IPS-18c (cell line): ENCODE measurements at regions not wholly inside any gene's neighbourhood (a gene's known extent, or its start where the extent isn't known, plus 50 kb on each side); places are given as distances from the start of the nearest gene placed in this dataset.
"Not testable (repeated sequence)": the region's sequence is repeated elsewhere in the genome, so short reads cannot be mapped to it uniquely, and the experiment has no call there.

Experiments used
- H3K4me3 ChIP-seq: 2 replicates; pipeline ENCODE4 v1.7.0; 2013; ENCODE audit warnings: low read depth, mild to moderate bottlenecking, low read length, moderate library complexity; ENCODE audit not compliant: insufficient read depth
- H3K9me3 ChIP-seq: one replicate; pipeline ENCODE4 v1.6.1; 2013; ENCODE audit warnings: mild to moderate bottlenecking, low read length, moderate library complexity; ENCODE audit not compliant: control insufficient read depth, insufficient read depth

DNA sequence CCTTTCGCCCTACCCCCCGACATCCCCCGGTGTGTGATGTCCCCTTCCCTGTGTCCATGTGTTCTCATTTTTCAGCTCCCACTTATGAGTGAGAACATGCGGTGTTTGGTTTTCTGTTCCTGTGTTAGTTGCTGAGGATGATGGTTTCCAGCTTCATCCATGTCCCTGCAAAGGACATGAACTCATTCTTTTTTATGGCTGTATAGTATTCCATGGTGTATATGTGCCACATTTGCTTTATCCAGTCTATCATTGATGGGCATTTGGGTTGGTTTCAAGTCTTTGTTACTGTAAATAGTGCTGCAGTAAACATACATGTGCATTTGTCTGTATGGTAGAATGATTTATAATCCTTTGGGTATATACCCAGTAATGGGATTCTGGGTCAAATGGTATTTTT, 392.1 kb downstream of the UTRN start:
- not testable (repeated sequence) for H3K9me3 ChIP-seq, H3K4me3 ChIP-seq

DNA sequence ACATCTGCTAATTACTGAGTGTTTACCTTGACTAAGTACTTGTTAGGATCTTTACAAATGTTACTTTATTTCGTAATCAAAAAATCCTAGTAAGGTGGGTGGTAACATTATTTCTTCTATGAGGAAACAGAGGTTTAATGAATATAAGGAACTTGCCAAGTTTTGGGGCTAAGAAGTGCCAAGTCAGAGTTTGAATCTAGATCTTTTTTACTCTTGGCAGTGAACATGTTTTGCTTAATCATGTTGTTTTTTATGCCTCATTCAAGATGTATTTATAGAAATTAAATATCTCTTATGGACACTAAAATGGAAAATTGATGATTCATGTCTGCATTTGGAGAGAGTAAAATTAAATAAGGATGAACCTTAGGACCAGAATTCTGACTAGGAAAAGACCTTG, 393.7 kb downstream of the UTRN start:
- Histone ChIP-seq H3K4me3 (no peak overlapping the region), H3K9me3 (no peaks in the 10 kb centered on the region)

DNA sequence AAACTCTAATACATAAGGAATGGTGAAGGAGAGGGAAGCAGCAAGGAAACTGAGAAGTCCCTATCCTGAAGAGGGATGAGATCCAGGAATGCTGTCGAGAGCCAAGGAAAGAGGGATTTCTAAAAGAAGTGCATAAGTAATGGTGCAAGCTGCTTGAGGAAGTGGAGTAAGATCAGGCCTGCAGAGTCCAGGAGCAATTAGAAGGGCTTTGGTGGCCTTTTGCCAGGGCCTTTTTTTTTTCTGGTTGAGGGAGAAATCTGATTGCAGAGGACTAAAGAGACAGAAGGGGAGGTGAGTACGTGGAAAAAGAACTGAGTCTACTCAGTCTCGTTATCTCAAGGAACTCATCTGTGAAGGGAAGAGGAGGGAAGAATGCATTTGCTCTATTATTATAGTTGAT, 396.2 kb downstream of the UTRN start:
- Histone ChIP-seq H3K9me3 (no peaks in the 10 kb centered on the region), H3K4me3 (no peak overlapping the region)

DNA sequence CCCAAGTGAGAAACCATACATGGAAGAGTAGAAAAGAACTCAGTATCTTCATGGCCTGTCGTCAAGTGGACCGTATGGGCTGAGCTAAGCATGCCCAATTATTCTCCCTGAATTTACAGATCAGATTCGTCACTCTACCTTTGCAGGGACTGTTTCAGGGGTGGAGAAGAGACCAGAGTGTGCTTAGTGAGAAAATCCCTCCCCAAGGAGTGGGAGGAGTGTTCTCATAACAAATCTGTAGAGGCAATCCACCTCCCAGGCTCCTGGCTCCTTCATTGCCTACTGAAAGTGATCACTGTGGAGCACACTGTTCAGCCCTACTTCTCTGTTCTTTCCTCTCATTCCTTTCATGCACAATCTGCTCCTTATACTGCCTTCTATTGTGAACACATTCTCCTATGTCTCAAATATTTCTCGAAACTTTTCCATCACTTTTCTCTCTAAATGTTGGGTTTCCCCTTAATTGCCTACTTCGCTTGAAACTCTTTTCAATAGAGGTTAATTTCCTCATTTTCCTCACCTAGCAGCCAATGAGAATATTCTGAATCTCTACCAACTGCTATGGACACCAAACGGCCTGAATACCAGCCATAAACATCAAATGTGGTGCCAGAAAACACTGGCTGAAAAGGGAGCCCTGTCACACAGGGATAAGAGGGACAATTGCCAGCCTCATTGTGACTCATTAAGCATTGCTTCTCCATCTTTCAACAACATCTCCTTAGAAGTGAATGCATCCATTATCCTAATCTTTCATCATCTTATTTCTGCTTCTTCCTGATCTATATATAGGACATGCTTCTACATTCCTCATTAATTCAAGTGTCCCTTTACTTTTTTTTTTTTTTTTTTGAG, 398.3 kb downstream of the UTRN start:
- Histone ChIP-seq H3K9me3 (no peaks in the 10 kb centered on the region), H3K4me3 (no peak overlapping the region)

DNA sequence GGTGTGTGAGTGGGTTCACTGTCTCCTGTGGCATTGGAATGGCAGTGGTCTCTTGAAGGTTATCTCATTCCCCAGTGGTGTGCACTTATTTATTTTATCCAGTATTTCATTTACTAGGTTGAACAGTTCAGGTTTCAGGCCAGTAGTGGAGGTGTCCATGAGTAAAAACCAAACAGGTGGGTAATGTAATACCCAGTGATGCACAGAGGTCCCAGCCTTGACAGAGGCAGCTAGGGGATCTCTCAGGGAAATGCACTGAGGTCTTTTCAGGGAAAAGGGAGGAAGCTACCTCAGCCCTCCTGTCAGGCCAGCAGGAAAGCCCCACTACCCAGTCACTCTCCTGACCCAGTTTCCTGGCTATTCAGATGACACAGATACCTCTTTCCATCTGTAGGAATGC, 403.6 kb downstream of the UTRN start:
- Histone ChIP-seq H3K9me3 (no peaks in the 10 kb centered on the region), H3K4me3 (no peak overlapping the region)

DNA sequence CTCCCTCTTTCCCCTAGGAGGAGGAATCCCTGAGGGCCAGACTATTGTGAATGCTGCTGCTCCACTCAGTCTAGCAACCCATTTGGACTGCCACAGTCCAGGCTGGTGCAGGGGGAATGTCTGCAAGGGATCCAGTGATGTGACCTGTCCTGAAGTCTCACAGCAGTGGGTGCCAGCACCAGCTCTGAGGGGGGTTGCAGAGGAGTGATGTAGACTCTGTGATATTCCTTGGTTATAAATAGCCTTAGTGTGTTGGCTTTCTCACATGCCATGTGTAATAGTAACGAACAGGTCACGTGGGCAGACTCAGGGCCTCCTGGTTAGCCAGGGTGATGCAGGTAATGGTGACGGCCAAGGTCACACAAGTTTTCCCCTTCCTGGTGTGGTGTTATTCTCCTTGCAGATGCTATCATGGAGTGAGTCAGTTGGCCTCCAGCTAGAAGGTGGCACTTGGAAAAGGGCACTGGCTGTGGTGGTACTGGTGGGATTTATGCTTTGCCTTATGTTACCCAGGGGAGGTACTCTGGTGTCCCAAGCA, 404.4 kb downstream of the UTRN start:
- Histone ChIP-seq H3K9me3 (no peaks in the 10 kb centered on the region), H3K4me3 (no peak overlapping the region; the same call in 1 of the 2 replicates)

DNA sequence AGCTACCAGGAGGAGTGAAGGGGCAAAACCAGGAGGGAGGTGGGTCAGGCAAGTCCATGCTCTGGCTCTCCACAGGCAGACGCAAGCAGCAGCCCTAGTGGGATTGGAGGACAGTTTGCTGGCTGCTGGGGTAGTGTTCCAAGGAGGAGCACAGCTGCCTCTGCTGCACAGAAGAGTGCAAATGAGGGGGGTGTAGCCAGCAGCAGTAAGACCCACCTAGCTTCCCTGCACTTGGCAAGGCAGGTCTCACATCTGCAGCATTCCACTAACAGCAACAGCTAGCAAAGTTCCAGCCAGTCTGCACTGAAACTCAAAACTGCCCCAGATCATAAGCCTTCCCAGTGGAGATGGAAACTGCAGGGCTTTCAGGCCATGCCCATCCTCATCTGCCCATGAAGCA, 405.0 kb downstream of the UTRN start:
- Histone ChIP-seq H3K4me3 (no peak overlapping the region), H3K9me3 (no peaks in the 10 kb centered on the region)

DNA sequence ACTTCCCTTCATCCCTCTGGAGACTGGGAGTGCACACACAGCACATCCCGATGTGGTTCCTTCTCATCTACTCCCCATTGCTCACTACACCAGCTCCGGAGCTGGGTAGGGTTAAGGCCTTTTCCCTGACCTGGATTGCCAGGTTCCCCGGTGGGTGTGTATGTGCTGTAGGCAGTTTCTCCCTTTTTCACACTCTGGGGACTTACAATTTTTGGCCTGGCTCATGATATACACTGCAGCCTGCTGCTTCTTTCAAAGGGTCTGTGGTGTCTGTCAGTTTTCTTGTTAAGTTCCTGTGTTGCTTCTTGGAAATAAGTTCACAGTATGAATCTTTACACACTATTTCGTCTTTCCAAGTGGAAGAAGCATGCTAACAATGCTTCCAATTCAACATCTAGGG, 405.5 kb downstream of the UTRN start:
- no peak overlapping the region for H3K4me3 ChIP-seq

DNA sequence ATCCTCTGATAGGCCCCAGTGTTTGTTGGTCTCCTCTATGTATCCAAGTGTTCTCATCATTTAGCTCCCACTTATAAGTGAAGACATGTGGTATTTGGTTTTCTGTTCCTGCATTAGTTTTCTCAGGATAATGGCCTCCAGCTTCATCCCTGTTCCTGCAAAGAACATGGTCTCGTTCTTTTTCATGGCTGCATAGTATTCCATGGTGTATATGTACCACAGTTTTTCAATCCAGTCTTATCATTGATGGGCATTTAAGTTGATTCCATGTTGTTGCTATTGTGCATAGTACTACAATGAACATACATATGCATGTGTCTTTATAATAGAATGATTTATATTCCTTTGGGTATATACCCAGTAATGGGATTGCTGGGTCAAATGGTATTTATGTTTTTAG, 406.9 kb downstream of the UTRN start:
- H3K9me3 ChIP-seq, H3K4me3 ChIP-seq: not testable (repeated sequence)

More for the DNA sequence above, 405.5 kb downstream of the UTRN start:
- H3K9me3 ChIP-seq: no peaks in the 10 kb centered on the region

DNA sequence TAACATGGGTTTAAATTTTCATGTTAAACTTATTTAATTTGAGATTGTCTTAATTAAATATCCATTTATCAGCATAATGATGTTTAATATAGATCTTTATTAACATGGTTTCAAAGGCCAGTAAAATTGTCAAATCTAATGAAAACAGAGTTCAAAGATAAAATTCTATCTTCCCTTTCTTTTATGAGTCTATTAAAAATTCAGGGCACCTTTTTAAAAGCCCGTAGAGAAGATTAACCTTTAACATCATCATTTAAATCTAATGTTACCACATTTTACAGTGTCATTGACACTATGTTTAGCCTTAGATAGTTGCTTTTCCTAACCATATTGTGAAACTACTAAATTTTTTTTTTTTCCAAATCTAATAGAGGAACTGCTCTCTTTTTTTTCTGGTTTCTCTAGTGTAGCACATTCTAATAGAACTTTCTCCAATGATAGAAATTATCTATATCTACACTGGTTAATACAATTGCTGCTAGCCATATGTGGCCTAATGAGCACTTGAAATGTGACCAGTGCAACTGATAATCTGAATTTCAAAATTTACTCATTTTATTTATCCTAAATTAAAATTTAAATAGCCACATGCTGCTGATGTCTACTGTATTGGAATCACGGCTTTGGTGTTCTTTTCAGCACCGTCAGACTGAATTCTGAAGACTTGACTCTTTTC, 410.9 kb downstream of the UTRN start:
- H3K9me3 ChIP-seq: no peaks in the 10 kb centered on the region
- H3K4me3 ChIP-seq: no peak overlapping the region

DNA sequence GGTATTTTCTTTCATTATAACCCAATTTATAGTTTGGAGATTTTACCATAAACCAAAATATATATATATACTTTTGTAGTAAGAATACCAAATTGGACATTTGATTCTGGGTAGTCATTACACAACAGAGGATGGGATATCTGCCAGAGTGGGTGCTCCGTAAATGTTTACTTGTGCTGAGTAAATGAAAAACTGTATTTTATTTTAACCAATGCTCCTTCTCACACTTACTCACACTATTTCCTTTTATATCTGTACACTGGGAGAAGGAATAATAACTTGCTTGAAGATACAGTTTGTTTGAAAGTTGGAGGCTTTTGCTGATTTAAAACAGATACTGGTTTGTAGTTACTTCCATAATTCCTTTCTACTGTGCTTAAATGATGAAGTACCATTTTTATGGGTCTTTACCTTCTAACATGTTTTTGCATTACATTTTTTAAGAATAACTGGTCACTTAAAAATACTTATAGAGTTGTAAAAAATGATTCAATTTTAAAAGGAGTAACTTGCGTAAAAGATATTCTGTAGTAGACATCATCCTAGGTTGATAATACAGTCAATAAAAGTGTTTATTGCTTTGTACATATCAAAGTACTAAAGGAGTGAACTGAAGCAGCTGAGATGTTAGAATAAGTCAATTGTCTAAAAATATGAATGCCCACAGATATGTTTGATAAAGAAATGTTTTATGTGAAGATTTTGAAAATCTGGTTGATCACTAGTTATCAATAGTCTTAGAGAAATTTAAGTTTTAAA, 411.7 kb downstream of the UTRN start:
- Histone ChIP-seq H3K4me3 (no peak overlapping the region), H3K9me3 (no peaks in the 10 kb centered on the region)

DNA sequence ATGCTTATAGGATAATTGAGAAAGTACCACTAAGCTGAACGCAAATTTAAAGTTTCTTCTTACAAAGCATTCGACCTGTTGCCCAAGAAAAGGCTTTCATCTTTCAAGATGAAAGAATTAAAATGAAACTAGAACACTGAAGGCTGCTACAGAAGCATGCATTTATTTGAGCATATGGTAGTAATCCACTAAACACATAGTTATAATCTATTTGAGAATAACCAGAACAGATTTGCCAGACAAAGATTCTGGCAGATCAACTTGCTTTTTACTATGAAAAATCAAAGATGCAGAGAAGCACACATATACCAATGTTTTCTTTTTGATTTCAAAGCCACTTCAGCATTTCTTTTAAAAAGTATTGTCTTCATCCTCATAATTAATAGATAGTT, 412.2 kb downstream of the UTRN start:
- no peak overlapping the region for H3K4me3 ChIP-seq
- H3K9me3 ChIP-seq: no peaks in the 10 kb centered on the region

DNA sequence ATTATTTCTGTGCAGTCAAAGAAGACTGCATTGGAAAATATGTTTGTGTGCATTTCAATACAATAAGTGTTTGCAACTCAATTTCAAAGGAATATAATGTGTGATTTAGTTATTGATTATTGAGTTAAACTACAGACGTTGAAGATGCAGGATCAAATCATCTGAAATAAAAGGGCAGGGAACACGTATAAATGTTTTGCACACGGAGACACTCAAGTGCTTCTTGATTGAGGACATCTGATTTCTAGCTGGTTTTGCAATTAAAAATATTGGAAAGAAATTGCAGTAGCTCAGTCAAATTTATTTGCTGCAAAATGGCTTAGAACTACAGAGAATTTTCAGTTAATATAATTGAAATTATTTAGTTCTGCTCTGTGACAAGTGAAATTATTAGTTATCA, 412.7 kb downstream of the UTRN start:
- no peak overlapping the region for H3K4me3 ChIP-seq
- no peaks in the 10 kb centered on the region for H3K9me3 ChIP-seq

DNA sequence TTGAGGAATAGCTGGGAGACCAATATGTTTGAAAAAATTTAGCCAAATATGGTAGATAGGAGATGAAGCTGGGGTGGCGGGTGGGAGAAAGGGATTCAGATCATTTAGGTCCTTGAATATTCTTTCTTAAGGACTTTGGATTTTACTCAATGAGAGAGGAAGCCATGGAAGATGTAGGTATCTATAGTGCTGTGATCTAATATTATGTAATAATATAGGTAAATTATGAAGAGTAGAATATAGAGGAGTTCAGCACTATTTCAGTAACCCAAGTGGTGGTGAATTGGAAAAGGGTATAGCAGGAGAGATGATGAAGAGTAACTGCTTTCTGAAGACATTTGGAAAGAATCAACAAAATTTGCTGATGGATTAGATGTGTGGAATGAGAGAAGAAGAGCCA, 417.6 kb downstream of the UTRN start:
- Histone ChIP-seq H3K4me3 (no peak overlapping the region), H3K9me3 (no peaks in the 10 kb centered on the region)

DNA sequence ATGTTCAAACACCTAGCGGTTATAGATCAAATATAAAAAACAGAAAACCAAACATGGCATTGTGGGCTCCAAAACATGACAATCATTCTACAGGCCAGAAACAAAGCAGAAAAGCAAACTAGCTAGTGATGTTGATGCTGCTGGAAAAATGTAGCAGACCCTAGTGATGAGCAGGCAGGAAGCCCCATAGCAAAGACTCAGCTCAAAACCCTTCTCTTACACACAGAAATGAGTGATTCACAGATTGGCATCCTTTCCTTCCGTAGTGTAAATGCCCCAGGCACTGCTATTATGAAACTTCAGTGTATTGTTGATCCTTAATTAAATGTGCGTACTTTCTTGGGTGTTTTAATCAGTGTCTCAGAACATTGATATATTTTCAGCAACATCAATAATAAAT, 425.1 kb downstream of the UTRN start:
- H3K4me3 ChIP-seq: no peak overlapping the region
- H3K9me3 ChIP-seq: no peaks in the 10 kb centered on the region

DNA sequence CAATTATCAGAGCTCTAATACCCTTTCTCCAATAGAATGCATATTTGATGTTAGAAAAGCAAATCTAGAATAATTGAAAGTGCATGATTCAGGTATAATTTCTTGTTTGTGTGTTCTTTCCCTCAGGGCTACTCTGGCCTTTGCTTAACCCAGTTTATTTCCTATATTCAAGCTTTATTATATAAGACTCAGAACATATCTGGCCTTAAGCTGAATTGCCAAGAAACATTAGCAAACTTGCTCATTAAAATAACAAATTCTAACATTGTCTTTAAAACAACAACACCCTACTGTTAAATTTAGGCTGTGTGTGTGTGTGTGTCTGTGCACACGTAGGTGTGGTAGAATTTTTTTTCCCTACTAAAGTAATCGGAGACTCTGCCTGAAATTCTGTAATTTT, 426.5 kb downstream of the UTRN start:
- H3K9me3 ChIP-seq: no peaks in the 10 kb centered on the region
- H3K4me3 ChIP-seq: no peak overlapping the region

DNA sequence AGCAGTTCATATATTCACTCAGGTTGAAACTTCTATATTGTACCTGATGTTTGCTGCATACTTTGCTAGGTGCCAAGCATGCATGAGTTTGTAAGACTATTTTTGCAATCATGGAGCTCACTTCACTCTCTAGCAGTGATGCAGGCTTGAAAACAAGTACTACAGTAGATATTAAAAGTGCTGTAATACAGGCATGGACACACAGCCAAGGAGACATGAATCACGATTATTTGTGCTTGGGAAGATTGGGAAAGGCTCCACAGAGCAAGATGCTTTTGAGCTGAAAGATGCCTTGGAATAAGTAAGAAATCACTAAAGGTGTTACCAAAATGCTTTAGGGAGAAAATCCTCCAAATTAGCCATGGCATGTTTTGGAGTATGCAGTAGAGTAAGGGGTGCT, 427.4 kb downstream of the UTRN start:
- Histone ChIP-seq H3K4me3 (no peak overlapping the region), H3K9me3 (no peaks in the 10 kb centered on the region)
